Esophagus muscularis mucosa (tissue), 3 donors: ENCODE measurements at regions not wholly inside any gene's neighbourhood (a gene's known extent, or its start where the extent isn't known, plus 50 kb on each side); places are given as distances from the start of the nearest gene placed in this dataset.

ENCODE experiments used
- CTCF ChIP-seq, 3 experiments: fragments of 200-600 bp in 2 of 3; fragments of 450-650 bp in 1 of 3; sonication (generic) in 2 of 3; IDR thresholded peaks; one replicate each; pipeline ENCODE4 v1.5.1; 2017 to 2019; ENCODE audit warnings: antibody characterized with exemption in 3 of 3, mild to moderate bottlenecking in 2 of 3, moderate library complexity in 1 of 3
- EP300 ChIP-seq: sonication (generic); formaldehyde crosslinking; IDR thresholded peaks from one replicate; pipeline ENCODE4 v1.6.1; 2017; ENCODE audit warnings: antibody characterized with exemption

GRCh38 chr2:505941-506340 is 171.3 kb downstream of the TMEM18 start:
- TF ChIP-seq CTCF (IDR thresholded peaks at IDR 0.05) = no peak
- no peak for TF ChIP-seq EP300
